T-helper 22 cell (primary cell): ENCODE measurements at regions not wholly inside any gene's neighbourhood (a gene's known extent, or its start where the extent isn't known, plus 50 kb on each side); places are given as distances from the start of the nearest gene placed in this dataset.

Experiments
- DNase-seq: peaks from one replicate; pipeline ENCODE4 v3.0.0-alpha.2; 2020; ENCODE audit warnings: low read depth

DNA sequence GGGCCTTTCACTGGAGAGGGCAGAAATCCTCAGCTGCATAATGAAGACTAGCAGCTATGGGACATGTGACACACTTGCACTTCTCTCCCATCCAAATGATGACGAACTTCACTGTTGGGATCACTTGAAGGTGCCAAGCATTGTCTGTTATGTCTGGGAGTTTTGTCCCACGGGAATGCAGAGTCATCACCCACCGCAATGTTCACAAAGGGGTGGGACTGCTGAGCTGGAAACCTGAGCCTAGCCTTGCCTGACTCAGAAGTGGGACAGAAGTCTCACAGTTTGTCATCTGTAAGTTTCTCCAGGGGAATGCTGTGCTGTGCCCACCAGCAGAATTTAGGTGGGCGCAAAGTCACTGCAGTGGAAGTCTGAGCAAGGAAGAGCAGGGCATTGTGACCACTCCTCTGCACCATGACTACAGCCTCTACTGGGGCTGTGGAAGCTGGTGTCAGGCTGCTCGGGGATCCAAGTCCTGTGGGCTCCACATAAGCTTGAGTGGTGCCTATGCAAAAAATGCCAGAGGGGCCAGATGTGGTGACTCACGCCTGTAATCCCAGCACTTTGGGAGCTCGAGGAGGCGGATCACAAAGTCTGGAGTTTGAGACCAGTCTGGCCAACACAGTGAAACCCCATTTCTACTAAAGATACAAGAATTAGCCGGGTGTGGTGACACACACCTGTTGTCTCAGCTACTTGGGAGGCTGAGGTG is 472.0 kb upstream of the CNTNAP2 start:
- no peak for DNase-seq

GRCh38 chr7:145643981-145644380 is 472.6 kb upstream of the CNTNAP2 start:
- DNase-seq, result no peak

DNA sequence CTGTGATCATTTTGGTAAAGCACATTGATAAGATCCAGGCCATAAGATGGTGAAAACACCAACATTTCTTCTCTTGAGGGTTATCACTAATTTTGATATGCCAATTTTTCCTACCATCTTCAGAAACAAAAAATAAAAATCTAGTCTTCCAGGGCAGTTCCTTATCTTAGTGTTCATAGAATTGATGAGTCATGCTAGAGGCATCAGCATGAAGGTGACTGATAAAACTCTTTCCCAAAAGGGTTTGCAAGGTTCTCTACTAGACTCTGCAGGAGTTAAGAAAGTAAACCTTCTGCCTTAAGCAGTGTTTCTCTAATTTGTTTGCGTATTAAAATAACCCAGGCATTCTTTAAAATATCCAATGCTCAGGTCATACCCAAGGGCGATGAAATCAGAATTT is 483.1 kb upstream of the CNTNAP2 start:
- DNase-seq, result no peak

GRCh38 chr7:145624618-145625017 is 492.0 kb upstream of the CNTNAP2 start:
- no peak for DNase-seq

DNA sequence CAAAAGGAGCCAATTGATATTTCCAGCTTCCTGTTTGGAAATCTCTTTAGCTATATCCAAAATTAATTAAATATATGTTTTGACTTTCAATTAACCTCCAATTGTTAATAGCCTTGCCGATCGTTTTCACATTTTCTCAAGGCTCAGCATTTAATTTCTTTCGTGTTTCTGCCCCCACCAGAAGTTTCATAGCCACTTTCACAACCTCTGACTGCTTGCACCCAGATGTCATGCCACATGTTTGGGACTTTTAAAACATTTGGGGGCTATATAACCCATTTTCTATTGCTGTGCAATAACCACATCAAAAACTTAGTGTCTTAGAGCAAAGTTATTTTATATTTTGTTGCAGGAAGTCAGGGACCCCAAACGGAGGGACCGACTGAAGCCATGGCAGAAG is 510.6 kb upstream of the CNTNAP2 start:
- no peak for DNase-seq

DNA sequence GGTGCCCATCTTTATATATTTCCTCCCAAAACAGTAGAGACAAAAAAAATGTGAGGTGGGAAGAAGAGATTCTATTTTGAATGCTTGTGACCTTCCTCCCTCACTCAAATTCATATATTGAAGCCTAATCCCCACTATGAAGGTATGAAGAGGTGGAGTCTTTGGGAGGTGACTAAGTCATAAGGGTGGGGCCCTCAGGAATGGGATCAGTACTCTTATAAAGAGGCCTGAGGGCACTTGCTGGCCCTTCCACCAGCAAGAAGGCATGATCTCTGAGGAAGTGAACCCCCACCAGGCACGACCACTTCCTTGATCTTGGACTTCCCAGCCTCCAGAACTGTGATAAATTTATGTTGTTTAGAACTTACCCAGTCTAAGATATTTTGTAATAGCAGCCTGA is 517.2 kb upstream of the CNTNAP2 start:
- DNase-seq, result no peak

DNA sequence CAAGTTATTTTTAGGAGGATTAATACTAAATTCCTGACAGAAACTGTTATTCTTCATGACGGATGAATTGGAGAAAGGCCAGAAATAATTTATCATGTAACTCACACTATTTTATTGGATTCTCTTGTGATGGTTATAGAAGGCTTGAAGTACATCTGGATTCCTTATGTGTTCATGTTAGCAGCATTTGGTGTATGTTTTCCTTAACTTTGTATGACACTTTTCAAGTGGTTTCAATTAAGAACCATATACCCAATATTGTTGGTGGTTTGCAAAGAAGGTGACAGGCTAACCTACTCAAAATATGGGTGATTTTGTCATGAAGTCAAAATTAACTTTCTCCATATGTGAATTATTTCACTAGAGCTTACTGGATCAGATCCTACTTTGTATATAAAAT is 532.2 kb upstream of the CNTNAP2 start:
- DNase-seq, result no peak

- no peak for DNase-seq
These were observed 533.8 kb upstream of the CNTNAP2 start for GRCh38 chr7:145582742-145583303.

DNA sequence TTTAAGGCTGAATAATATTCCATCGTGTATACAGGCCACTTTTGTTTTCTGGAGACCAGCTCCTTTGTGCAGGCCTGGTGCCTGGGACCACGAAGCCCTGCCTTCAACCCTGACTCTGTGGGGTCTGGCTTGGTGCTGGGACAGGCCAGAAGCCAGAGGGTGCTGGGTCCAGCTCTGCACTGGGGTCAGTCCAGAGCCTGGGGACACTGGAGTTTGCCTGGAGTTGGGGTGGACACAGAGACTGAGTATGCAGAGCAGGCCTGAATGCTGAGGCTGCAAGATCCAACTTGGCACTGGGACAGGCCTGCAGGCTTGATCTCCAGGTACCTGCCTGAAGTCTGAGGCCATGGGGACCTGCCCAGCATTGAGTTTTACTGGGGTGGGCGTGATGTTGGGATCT is 558.8 kb upstream of the CNTNAP2 start:
- DNase-seq, result no peak

- no peak for DNase-seq
These were observed 573.4 kb upstream of the CNTNAP2 start for GRCh38 chr7:145543242-145543641.

GRCh38 chr7:145539910-145540309 is 576.7 kb upstream of the CNTNAP2 start:
- no peak for DNase-seq

- no peak for DNase-seq
These were observed 582.3 kb upstream of the CNTNAP2 start for GRCh38 chr7:145534301-145534700.

DNA sequence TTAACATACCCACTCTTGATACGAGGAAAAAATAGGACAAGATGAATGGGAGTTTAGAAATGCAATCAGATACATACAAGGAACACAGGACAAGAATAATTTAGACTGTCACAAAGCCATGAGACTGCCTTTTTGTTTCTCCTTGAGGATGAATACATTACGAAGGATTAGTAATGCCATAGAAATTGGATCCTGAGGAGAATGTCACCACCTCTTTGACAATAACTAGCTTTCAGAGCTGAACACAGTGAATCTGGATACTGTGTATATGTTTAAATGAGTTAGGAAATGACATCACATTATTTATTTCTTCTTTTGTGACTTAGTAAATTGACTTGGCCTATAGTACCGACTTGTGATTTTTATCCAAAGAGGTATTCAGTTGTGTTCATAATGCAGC is 596.3 kb upstream of the CNTNAP2 start:
- DNase-seq, result no peak

GRCh38 chr7:145511004-145511403 is 605.6 kb upstream of the CNTNAP2 start:
- DNase-seq, result no peak

DNA sequence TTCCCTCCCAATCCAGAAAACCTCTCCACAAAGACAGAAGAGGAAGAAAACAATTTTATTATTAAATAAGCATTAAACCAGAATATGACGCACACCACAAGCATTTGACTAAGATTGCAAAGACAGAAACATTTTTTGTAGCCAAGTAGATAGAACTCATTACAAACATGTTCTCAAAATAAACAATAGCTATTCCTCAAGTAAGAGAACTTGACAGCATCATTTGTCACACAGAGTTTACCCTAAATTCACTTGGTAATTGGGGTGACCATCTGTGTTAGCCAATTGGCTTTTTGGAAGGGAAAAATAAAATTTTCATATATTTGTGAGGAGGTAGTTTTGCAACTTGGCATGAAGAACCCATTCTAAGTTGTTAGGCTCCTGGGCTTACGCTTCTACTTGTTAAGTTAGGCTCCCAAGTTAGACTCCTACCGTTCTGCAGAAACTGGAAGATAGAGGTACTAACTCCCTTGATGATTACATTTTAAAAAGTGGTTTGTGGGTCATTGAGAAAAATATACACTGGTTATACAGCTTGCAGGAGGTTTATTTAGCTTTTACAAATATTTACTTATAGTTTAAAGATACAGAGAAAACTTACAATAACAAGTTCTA is 618.6 kb upstream of the CNTNAP2 start:
- DNase-seq, result no peak

DNA sequence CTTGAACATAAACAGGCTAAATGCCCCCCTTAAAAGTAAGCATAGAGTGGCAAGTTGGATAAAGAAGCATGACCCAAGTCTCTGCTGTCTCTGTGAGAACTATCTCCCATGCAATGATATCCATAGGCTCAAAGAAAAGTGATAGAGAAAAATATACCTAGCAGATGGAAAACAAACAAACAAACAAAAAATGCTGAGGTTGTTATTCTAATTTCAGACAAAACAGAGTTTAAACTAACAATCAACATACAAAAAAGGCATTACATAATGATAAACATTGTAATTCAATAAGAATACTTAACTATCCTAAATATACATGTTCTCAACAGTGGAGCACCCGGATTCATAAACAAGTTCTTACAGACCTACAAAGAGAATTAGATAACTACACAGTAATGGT is 626.2 kb upstream of the CNTNAP2 start:
- no peak for DNase-seq

DNA sequence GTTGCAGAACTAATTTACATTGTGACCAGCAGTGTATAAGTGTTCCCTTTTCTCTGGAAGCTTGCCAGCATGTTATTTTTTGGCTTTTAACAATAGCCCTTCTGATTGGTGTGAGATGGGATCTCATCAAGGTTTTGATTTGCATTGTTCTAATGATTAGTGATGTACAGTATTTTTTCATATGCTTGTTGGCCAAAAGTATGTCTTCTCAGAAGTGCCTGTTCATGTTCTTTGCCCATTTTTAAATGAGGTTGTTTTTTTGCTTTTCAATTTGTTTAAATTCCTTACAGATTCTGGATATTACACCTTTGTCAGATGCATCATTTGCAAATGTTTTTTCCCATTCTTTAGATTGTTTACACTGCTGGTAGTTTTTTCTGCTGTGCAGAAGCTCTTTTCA is 627.0 kb upstream of the CNTNAP2 start:
- DNase-seq, result no peak

DNA sequence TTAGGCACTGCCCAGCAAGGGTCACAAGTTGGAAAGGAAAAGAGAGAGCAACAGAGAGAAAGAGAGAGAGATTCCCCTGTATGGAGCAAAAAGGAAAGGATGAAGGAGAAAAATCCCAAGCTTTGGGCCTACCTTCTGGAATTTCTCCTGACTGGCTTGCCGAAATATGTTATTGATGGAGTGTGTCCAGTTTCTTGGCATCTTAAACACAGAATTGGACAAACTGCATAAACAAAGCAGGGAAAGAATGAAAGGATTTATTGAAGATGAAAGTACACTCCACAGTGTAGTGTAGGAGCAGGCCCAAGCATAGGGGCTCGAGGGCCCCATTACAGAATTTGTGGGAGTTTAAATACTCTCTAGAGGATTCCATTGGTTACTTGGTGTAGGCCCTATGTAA is 627.8 kb upstream of the CNTNAP2 start:
- DNase-seq, result no peak

- no peak for DNase-seq
These were observed 634.6 kb upstream of the CNTNAP2 start for GRCh38 chr7:145481985-145482384.

DNA sequence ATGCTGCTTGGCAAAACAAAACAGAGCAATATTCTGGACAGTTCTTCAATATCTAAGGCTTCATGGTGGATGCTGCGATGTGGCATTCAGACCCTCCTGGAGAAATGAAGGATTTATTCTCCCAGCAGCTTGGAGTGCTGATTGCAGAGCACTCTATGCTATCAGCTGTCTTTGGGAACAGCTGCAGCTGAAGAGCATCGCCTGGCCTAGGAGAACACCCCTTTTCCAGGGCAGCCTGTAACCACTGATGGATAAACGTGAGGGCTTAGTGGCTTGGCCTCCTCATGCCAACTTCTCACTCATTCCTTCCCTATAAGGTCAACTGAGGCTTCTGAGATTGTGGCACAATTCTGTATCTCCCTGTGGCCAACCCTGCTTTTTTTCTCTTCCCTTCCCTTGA is 638.1 kb upstream of the CNTNAP2 start:
- DNase-seq, result no peak

DNA sequence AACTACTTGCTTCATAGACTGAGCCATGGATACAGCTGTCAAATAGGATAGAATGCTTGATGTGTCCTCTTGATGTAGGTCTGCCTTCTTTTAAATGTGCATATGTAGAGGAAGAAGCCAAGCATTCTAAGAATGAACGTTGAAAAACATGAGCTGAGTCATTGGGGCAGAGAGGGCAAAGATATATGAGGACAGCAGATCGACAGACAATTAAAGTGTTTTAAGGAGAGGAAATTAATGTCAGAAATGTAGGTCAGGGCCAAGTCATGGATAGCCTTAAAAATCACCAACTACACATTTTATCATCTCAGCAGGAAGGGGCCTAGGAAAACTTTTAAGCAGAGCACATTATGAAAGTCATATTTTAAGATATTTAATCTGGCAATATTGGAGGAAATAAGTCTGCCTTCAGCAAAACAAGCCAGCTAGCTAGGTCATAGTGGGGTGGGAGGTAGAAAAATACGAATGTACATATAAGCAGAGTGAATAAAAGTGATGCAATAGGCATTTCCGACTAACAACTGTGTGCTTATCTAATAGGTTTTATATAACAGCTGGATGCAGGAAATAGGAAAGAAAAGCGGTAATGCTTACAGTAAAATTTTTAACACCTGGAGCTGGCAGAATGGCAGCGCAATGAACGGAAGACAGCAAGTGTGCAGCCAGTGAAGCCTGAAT is 638.3 kb upstream of the TPK1 start:
- no peak for DNase-seq

DNA sequence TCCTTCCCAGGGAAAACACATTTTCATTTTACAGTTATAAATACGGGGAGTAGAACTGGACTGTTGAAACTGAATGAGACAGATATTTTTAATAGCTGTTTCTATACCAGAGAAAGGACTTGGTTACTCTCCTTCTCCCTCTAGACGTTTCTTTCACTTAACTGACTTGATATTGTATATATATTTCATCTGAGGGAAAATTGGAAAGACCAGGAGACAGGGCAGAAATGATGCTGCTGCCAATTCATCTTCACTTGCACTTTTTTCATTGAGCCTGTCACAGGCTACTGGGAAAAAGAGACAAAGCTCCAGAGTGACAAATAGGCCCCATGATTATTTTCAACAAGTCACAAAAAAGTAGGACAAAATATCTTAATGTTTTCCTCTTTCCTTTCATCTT is 636.0 kb upstream of the TPK1 start:
- DNase-seq, result no peak

GRCh38 chr7:145464287-145464686 is 628.4 kb upstream of the TPK1 start:
- no peak for DNase-seq
